Nephron progenitor cell (in vitro differentiated cells): ENCODE measurements at regions not wholly inside any gene's neighbourhood (a gene's known extent, or its start where the extent isn't known, plus 50 kb on each side); places are given as distances from the start of the nearest gene placed in this dataset.
A peak's percentile ranks its signal among the peaks of the same experiment; 100 is the strongest.
"Not testable (repeated sequence)": the region's sequence is repeated elsewhere in the genome, so short reads cannot be mapped to it uniquely, and the experiment has no call there.

Source experiments
- DNase-seq: peaks from one replicate; pipeline ENCODE4 v3.0.0; 2021
- H3K27ac Mint-ChIP-seq: 2 replicates; pipeline ENCODE4 v1.8.0; 2021; ENCODE audit warnings: mild to moderate bottlenecking, moderate library complexity, mixed read lengths
- H3K27me3 Mint-ChIP-seq: 2 replicates; pipeline ENCODE4 v1.8.0; 2021; ENCODE audit warnings: mild to moderate bottlenecking, low read depth, mixed read lengths; ENCODE audit not compliant: poor library complexity
- H3K36me3 Mint-ChIP-seq: 2 replicates; pipeline ENCODE4 v1.8.0; 2021; ENCODE audit warnings: low read depth, mixed read lengths
- H3K4me1 Mint-ChIP-seq: 2 replicates; pipeline ENCODE4 v1.8.0; 2021; ENCODE audit warnings: mixed read lengths
- H3K4me3 Mint-ChIP-seq: 2 replicates; pipeline ENCODE4 v1.8.0; 2021; ENCODE audit warnings: mild to moderate bottlenecking, moderate library complexity, mixed read lengths
- H3K9me3 Mint-ChIP-seq: 2 replicates; pipeline ENCODE4 v1.8.0; 2021; ENCODE audit warnings: mild to moderate bottlenecking, moderate library complexity, mixed read lengths
- CTCF ChIP-seq: fragments of 200-600 bp; sonication (generic); IDR thresholded peaks from 2 replicates; pipeline ENCODE4 v1.5.0; 2021; ENCODE audit warnings: antibody characterized with exemption

GRCh38 chr3:162568706-162569105 lies 1072.1 kb downstream of the OTOL1 start:
- Mint-ChIP-seq H3K9me3 (peaks cover 4% of the 10 kb centered on the region), H3K4me3 (no peak overlapping the region), H3K4me1 (peaks cover 27% of the 10 kb centered on the region), H3K27ac (no peak overlapping the region), H3K36me3 (peaks cover 5% of the 10 kb centered on the region), H3K27me3 (peaks cover 4% of the 10 kb centered on the region)
- DNase-seq = no peak
- no peak for TF ChIP-seq CTCF

GRCh38 chr3:162569314-162569713 lies 1072.7 kb downstream of the OTOL1 start:
- Mint-ChIP-seq H3K4me1 (peaks cover 27% of the 10 kb centered on the region), H3K36me3 (peaks cover 5% of the 10 kb centered on the region), H3K27ac (peak overlapping the region; percentile 31), H3K4me3 (no peak overlapping the region), H3K9me3 (peaks cover 6% of the 10 kb centered on the region), H3K27me3 (peaks cover 4% of the 10 kb centered on the region)
- TF ChIP-seq CTCF = no peak
- DNase-seq = peak; percentile 8

- H3K27me3 Mint-ChIP-seq = peaks cover 5% of the 10 kb centered on the region
- no peak for DNase-seq
- peak overlapping the region; percentile 5 for H3K27ac Mint-ChIP-seq
- H3K9me3 Mint-ChIP-seq = peaks cover 42% of the 10 kb centered on the region
- no peak for TF ChIP-seq CTCF
- no peak overlapping the region for H3K4me3 Mint-ChIP-seq
- peaks cover 24% of the 10 kb centered on the region for H3K36me3 Mint-ChIP-seq
- peaks cover 19% of the 10 kb centered on the region for H3K4me1 Mint-ChIP-seq
These were observed 1088.4 kb downstream of the OTOL1 start for GRCh38 chr3:162584986-162585385.

GRCh38 chr3:162586591-162586990 lies 1090.0 kb downstream of the OTOL1 start:
- H3K4me3 Mint-ChIP-seq = no peak overlapping the region
- peaks cover 19% of the 10 kb centered on the region for H3K4me1 Mint-ChIP-seq
- peaks cover 5% of the 10 kb centered on the region for H3K27me3 Mint-ChIP-seq
- no peak overlapping the region for H3K27ac Mint-ChIP-seq
- peaks cover 18% of the 10 kb centered on the region for H3K36me3 Mint-ChIP-seq
- no peak for TF ChIP-seq CTCF
- H3K9me3 Mint-ChIP-seq = peaks cover 32% of the 10 kb centered on the region
- no peak for DNase-seq

GRCh38 chr3:162597226-162597625 lies 1100.6 kb downstream of the OTOL1 start:
- H3K27me3 Mint-ChIP-seq = no peaks in the 10 kb centered on the region
- no peak for DNase-seq
- peaks cover 24% of the 10 kb centered on the region for H3K36me3 Mint-ChIP-seq
- H3K9me3 Mint-ChIP-seq = peaks cover 29% of the 10 kb centered on the region
- peaks cover 42% of the 10 kb centered on the region for H3K4me1 Mint-ChIP-seq
- peak overlapping the region; percentile 3 for H3K27ac Mint-ChIP-seq
- TF ChIP-seq CTCF = no peak
- H3K4me3 Mint-ChIP-seq = no peak overlapping the region

- H3K4me3 Mint-ChIP-seq, H3K27me3 Mint-ChIP-seq, DNase-seq: not testable (repeated sequence)
- H3K36me3 Mint-ChIP-seq = peaks cover 35% of the 10 kb centered on the region
- H3K4me1 Mint-ChIP-seq = peaks cover 42% of the 10 kb centered on the region
- peak overlapping the region; percentile 90 for H3K27ac Mint-ChIP-seq
- peaks cover 41% of the 10 kb centered on the region for H3K9me3 Mint-ChIP-seq
These were observed 1101.9 kb downstream of the OTOL1 start for GRCh38 chr3:162598500-162598899.

- not testable (repeated sequence) for H3K27ac Mint-ChIP-seq, H3K4me3 Mint-ChIP-seq
These were observed 1103.1 kb downstream of the OTOL1 start for GRCh38 chr3:162599742-162600141.

More at GRCh38 chr3:162599742-162600141, 1103.1 kb downstream of the OTOL1 start:
- Mint-ChIP-seq H3K4me1 (peaks cover 42% of the 10 kb centered on the region), H3K36me3 (peaks cover 44% of the 10 kb centered on the region), H3K9me3 (peaks cover 53% of the 10 kb centered on the region)
- not testable (repeated sequence) for DNase-seq, H3K27me3 Mint-ChIP-seq
